SW 1271 (cell line): ENCODE measurements at regions not wholly inside any gene's neighbourhood (a gene's known extent, or its start where the extent isn't known, plus 50 kb on each side); places are given as distances from the start of the nearest gene placed in this dataset.

Experiments used
- DNase-seq, 2 experiments: peaks; one replicate each; lab custom pipeline; 2025; lab: John Stamatoyannopoulos, UW

DNA sequence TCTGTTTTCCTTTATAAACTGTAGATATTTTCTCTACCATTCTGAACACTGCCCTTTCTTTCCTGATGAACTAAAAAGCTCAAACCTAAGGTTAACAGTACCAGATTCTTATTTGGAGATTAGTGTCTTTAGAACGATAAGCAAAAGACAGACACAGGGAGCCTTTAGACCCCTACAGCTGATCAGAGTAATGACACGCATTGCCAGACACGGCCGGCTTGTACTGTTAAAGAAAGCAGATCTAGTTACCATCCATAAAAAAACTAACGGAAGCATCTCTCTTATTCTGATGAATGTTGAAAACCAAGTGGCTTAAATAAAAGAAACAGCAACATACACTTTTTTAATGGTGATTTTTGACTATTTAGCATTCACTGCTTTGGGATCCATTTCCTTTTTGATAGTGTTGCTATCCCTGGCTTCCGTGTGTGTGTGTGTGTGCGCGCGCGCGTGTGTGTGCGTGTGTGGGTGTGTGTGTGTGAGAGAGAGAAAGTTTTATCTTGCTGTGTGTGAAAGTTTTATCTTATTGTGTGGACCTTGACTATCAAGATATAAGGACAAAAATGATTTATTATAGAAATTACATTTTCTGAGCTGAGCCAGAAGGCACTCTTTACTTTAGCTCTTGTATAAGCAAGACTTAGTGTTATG lies 95.6 kb upstream of the SLC35B3 start:
- no peak for DNase-seq

DNA sequence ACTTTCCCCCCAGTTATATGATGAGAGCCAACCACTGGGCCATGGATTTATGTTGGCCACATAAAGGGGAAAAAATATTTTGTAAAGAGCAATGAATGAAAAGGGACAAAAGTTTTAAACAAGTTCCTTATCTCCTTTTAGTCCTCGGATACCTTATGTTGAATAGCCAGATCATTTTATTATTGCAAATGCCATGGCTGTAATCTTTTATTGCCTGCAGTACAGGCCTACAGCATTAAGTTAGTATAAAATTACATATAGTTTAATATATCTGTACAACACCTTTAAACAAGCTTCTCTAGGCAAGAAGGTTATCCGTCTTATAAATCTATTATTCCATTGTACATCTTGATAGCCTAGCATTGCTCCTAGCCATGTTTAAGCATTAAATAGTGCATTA lies 93.9 kb upstream of the SLC35B3 start:
- DNase-seq, result no peak

GRCh38 chr6:8527818-8528217 lies 92.5 kb upstream of the SLC35B3 start:
- no peak for DNase-seq

GRCh38 chr6:8526624-8527023 lies 91.3 kb upstream of the SLC35B3 start:
- no peak for DNase-seq

DNA sequence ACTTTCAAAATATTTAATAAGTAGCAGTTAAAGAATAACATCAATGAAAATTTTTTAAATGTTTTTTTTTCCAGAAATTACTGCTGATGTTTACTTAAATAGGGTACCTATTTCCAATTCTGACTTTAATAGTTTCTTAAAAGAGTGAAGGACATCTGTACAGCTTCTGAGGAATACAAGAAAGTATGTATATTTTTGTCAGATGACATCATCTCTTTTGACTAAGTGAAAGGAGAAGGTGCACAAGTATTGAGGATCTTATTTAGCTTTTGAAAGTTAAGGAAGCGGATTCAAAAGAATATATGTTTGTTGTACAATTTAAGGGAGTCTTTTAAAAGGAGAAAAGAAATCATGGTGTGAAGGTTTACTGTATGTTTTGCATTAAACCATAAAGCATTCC lies 90.0 kb upstream of the SLC35B3 start:
- DNase-seq, result no peak

DNA sequence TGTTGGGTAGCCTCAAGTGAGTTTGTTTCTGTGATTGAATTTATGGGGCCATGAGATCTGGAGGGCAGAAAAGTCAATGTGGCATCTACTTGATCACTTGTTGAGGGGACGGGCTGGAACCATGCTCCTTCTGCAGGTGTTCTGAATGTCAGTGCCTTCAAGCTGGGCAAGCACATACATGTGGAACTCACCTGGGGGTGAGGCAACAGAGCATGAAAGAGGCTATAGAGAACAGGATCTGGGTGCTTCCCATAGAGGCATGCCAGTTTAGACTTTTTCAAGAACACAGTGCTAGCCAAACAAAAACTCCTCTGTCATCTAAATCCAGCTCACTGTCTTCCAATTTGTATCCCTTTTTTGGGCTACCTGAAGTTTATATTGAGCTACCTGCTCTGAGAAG lies 77.8 kb upstream of the SLC35B3 start:
- no peak for DNase-seq

DNA sequence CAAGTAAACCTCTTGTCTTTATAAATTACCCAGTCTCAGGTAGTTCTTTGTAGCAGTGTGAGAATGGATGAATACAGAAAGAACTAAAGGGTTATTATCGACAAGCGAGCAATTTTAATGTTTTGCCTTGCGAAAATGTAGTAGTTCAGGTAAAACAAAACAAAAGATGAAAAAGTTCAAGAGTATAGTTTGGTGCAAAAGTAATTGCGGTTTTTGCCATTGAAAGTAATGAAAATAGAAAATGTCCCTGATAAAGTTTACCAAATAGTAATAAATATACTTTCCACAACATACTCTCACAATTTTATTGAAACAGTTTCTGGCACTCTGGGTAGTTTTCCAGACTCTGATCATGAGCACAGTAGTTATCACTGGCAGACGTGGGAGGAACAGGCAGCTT lies 71.9 kb upstream of the SLC35B3 start:
- no peak for DNase-seq

DNA sequence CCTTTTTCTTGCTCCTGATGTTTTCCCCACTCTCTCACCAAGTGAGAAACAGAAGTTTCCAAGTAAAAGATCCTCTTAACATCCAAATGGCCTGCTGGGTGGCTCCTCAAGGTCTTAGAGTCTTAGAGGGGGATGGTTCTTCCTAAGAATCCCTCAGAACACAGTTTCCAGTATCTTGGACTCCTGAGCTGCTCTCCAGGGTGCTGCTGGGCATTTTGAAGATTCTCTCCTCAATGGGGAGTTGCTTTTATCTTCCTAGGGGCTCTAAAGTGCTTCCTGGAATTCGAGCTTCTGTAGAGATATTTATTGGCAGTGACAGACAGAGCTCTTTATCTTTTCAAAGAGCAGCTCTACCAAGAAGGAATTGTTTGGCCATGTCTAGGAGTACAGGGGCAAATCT lies 70.8 kb upstream of the SLC35B3 start:
- DNase-seq, result no peak

GRCh38 chr6:8499540-8499939 lies 64.2 kb upstream of the SLC35B3 start:
- DNase-seq, result peak in 1 of 2 experiments; percentile 21

DNA sequence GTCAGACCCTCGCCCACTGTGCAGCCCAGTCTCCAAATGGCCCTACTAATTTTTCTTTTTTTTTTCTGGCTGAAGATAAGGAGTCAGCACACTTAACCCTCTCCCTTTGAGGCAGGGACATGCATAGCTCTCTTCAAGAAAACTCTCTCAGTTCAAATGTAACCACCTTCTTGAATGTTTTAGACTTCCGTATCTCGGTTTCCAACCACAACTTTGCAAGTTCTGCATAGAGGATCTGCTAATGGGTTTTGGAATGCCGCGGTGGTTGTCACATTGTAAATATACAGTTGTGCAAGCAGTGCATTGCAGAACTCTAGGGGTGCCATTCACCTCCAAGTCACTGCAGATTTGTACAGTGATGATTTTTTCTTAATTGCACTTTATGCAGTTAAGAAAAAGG lies 59.4 kb upstream of the SLC35B3 start:
- DNase-seq, result no peak

DNA sequence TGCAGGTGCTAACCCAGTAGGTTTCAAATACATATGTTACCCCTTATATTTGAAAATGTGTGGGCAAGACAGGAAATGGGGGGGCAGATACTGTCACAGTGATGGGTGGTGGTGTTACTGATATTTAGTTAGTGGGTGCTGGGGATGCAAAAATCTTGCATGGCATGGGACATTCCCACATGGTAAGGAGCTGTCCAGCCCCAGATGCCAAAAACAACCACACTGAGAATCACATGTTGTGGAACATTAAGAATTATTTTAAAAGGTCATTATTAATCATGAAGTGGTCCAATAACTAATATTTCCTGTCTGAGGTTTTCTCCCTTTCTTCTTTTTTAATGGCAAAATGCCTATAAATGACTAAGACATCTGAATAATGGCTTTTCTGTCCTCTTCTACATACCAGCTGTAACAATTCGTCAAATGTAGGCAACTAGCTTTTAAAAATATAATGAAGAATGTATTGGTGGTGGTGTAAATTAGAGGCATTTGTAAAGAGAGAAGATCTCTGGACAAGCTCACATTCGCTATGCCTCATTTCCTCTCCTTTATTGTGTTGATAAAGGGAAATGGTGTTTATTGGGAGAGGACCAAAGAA lies 57.3 kb upstream of the SLC35B3 start:
- no peak for DNase-seq
